A673 (cell line): ENCODE measurements at regions not wholly inside any gene's neighbourhood (a gene's known extent, or its start where the extent isn't known, plus 50 kb on each side); places are given as distances from the start of the nearest gene placed in this dataset.

Source experiments
- BruUV-seq: library from RNA; stranded (reverse); fragments of 400-500 nt; replicated peaks from 2 replicates; lab custom pipeline; 2021; lab: Mats Ljungman, UMichigan
- CTCF ChIA-PET: fragments of 300-600 bp; sonication (Branson Sonifier 250); formaldehyde crosslinking; loops from one replicate; lab custom pipeline; 2022; ENCODE audit warnings: antibody characterized with exemption; lab: Charles Lee
- POLR2A ChIA-PET: fragments of 300-600 bp; sonication (Branson Sonifier 250); formaldehyde crosslinking; loops from one replicate; lab custom pipeline; 2022; ENCODE audit warnings: antibody characterized with exemption; ENCODE audit not compliant: low non-redundant PET; lab: Charles Lee
- DNase-seq: peaks from one replicate; pipeline ENCODE4 v3.0.0-alpha.2; 2015; ENCODE audit warnings: low spot score
- H3K27ac ChIP-seq: fragments of 200-600 bp; sonication (generic); 2 replicates; pipeline ENCODE4 v1.5.1; 2016; ENCODE audit warnings: mixed run types, low read depth, mild to moderate bottlenecking, mixed read lengths, antibody characterized with exemption, low read length; ENCODE audit not compliant: poor library complexity, severe bottlenecking
- H3K27me3 ChIP-seq: fragments of 200-600 bp; sonication (generic); replicated peaks from 2 replicates; pipeline ENCODE4 v1.6.1; 2017; ENCODE audit warnings: mixed run types, low read depth, mild to moderate bottlenecking, mixed read lengths, antibody characterized with exemption, low read length; ENCODE audit not compliant: insufficient read depth, poor library complexity
- H3K36me3 ChIP-seq: fragments of 200-600 bp; sonication (generic); 2 replicates; pipeline ENCODE4 v1.6.1; 2016; ENCODE audit warnings: mixed run types, mild to moderate bottlenecking, mixed read lengths, antibody characterized with exemption, low read length; ENCODE audit not compliant: insufficient read depth, poor library complexity, severe bottlenecking
- H3K4me1 ChIP-seq: fragments of 200-600 bp; sonication (generic); 2 replicates; pipeline ENCODE4 v1.6.1; 2017; ENCODE audit warnings: mixed run types, mild to moderate bottlenecking, mixed read lengths, antibody characterized with exemption, low read length; ENCODE audit not compliant: insufficient read depth, poor library complexity, severe bottlenecking
- H3K4me3 ChIP-seq: fragments of 200-600 bp; sonication (generic); 2 replicates; pipeline ENCODE4 v1.5.1; 2016; ENCODE audit warnings: low read depth, mixed run types, mild to moderate bottlenecking, mixed read lengths, low read length; ENCODE audit not compliant: poor library complexity, severe bottlenecking
- H3K9me3 ChIP-seq: fragments of 200-600 bp; sonication (generic); 2 replicates; pipeline ENCODE4 v1.6.1; 2016; ENCODE audit warnings: mixed run types, low read depth, mild to moderate bottlenecking, mixed read lengths, antibody characterized with exemption, low read length; ENCODE audit not compliant: poor library complexity, severe bottlenecking
- EZH2 ChIP-seq: fragments of 200-600 bp; sonication (generic); IDR thresholded peaks from 2 replicates; pipeline ENCODE4 v1.6.1; 2017; ENCODE audit warnings: borderline replicate concordance, low read depth, mild to moderate bottlenecking, mixed read lengths, antibody characterized with exemption, low read length; ENCODE audit not compliant: poor library complexity, severe bottlenecking
- intact Hi-C: fragments of 100-400 bp; cut with micrococcal nuclease; formaldehyde crosslinking; loops from one replicate; pipeline ENCODE4 v1.10.0; 2022; ENCODE audit not compliant: unreplicated experiment
- TF ChIP-seq, protein P1 (sequence below): fragments of 300-800, 200-600 bp; sonication (generic); conservative IDR thresholded peaks from 2 replicates; pipeline ENCODE4 v1.5.1; 2017; ENCODE audit warnings: low read depth, mild to moderate bottlenecking, antibody characterized with exemption, low read length, moderate library complexity, mixed read lengths

- Histone ChIP-seq H3K27me3 (peaks cover 26% of the 10 kb centered on the region), H3K27ac (no peak overlapping the region), H3K36me3 (no peaks in the 10 kb centered on the region), H3K4me1 (no peaks in the 10 kb centered on the region), H3K9me3 (no peaks in the 10 kb centered on the region), H3K4me3 (no peak overlapping the region)
- BruUV-seq = no TSS peak
- ChIA-PET POLR2A (no interaction called here), CTCF (no interaction called here)
- TF ChIP-seq EZH2 = no peak
- TF ChIP-seq, protein P1, sequence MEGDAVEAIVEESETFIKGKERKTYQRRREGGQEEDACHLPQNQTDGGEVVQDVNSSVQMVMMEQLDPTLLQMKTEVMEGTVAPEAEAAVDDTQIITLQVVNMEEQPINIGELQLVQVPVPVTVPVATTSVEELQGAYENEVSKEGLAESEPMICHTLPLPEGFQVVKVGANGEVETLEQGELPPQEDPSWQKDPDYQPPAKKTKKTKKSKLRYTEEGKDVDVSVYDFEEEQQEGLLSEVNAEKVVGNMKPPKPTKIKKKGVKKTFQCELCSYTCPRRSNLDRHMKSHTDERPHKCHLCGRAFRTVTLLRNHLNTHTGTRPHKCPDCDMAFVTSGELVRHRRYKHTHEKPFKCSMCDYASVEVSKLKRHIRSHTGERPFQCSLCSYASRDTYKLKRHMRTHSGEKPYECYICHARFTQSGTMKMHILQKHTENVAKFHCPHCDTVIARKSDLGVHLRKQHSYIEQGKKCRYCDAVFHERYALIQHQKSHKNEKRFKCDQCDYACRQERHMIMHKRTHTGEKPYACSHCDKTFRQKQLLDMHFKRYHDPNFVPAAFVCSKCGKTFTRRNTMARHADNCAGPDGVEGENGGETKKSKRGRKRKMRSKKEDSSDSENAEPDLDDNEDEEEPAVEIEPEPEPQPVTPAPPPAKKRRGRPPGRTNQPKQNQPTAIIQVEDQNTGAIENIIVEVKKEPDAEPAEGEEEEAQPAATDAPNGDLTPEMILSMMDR = no peak
- DNase-seq = no peak
- intact Hi-C loops = no loop called here
Observed at GRCh38 chr4:170271723-170272122, 182.0 kb upstream of the AADAT start.

DNA sequence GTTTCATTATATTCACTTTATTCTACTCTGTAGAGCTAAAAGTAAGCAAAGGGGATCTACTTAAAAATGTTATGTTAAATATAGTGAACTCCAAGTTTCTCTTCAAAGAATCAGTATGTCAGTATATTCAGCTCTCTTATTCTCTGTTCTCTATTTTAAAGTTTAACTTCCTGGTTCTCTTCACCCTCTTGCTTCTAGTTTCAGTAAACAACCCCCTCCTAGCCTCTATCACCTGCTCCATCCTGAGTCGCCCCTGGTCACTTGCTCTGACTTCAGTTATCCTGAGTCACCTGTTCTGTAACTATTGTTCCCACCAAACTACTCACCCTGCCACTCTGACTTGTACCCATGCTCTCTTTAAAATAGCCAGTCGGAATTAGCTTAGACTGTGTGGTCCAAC is 180.9 kb upstream of the AADAT start:
- POLR2A ChIA-PET = no interaction called here
- DNase-seq = no peak
- no TSS peak for BruUV-seq
- Histone ChIP-seq H3K4me1 (no peaks in the 10 kb centered on the region), H3K36me3 (no peaks in the 10 kb centered on the region), H3K9me3 (no peaks in the 10 kb centered on the region), H3K27me3 (peaks cover 26% of the 10 kb centered on the region), H3K4me3 (no peak overlapping the region), H3K27ac (no peak overlapping the region)
- no peak for TF ChIP-seq EZH2
- TF ChIP-seq, protein P1 = no peak
- intact Hi-C loops = no loop called here
- CTCF ChIA-PET = no interaction called here

DNA sequence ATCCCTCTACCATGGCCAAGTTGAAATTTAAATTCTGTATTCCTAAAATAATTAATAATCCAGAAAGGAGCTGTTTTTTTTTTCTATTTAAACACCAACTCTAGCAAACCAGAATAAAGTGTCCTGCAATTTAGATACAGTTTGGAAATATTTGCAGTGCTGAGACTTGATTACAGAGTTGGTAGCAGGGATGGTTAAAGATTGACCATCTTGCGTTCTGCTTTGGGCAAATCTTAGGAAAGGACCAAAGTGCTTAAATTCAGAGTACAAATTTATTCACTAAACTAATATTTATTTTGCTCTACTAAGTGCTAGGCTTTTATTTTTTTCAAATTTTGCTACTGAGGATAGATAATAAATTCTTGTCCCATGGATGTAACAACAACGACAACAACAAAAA is 180.2 kb upstream of the AADAT start:
- TF ChIP-seq EZH2 = no peak
- TF ChIP-seq, protein P1 = no peak
- intact Hi-C loops = no loop called here
- Histone ChIP-seq H3K27ac (no peak overlapping the region), H3K4me3 (no peak overlapping the region), H3K27me3 (peaks cover 21% of the 10 kb centered on the region), H3K4me1 (no peaks in the 10 kb centered on the region), H3K36me3 (no peaks in the 10 kb centered on the region), H3K9me3 (no peaks in the 10 kb centered on the region)
- CTCF ChIA-PET = no interaction called here
- POLR2A ChIA-PET = no interaction called here
- DNase-seq = no peak
- no TSS peak for BruUV-seq
